ENCODE measurements at regions not wholly inside any gene's neighbourhood (a gene's known extent, or its start where the extent isn't known, plus 50 kb on each side); places are given as distances from the start of the nearest gene placed in this dataset.

GRCh38 chr2:120454654-120455385, 108.9 kb downstream of the INHBB start:
- Histone ChIP-seq H3K4me1 (ENCODE audit: control insufficient read depth in 5 of 5, insufficient read depth in 5 of 5, low read length in 5 of 5) (no peaks in the 10 kb centered on the region), H3K27ac (ENCODE audit: low read depth, low read length) (no peak overlapping the region), H3K9me3 (ENCODE audit: control insufficient read depth in 5 of 5, low read length in 5 of 5) (peaks cover 5 to 22% (median 13%) of the 10 kb centered on the region in 5 donors), H3K4me3 (ENCODE audit: low read depth in 1 of 5, low read length in 5 of 5) (no peak overlapping the region), H3K27me3 (ENCODE audit: control insufficient read depth in 5 of 5, insufficient read depth in 4 of 5, low read length in 5 of 5) (peaks cover 0 to 2% (median 0%) of the 10 kb centered on the region in 5 donors), H3K9ac (ENCODE audit: low read length in 5 of 5) (no peak overlapping the region), H3K36me3 (ENCODE audit: control insufficient read depth in 5 of 5, insufficient read depth in 5 of 5, low read length in 5 of 5) (no peaks in the 10 kb centered on the region)

DNA sequence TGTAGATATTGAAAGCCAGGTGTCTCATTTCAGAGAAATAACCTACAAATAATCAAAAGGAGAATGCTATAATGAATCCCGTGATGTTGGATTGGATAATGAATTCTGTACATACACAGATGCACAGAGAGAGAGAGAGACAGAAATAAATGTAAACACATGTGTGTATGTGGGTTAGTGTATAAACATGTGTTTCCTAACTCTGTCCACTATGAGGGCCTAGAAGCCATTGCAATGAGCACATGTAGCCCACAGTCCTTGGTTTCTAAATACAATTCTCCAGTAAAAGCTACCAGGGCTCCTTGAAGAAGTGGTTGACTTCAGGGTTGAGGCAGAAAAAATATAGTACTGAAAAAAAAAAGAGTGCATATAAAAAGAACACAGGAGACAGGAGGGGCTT, 109.5 kb downstream of the INHBB start:
- peaks cover 0 to 2% (median 0%) of the 10 kb centered on the region in 5 donors for H3K27me3 ChIP-seq (ENCODE audit: control insufficient read depth in 5 of 5, insufficient read depth in 4 of 5, low read length in 5 of 5)
- H3K36me3 ChIP-seq (ENCODE audit: control insufficient read depth in 5 of 5, insufficient read depth in 5 of 5, low read length in 5 of 5) = no peaks in the 10 kb centered on the region
- no peak overlapping the region for H3K4me3 ChIP-seq (ENCODE audit: low read depth in 1 of 5, low read length in 5 of 5)
- no peak overlapping the region for H3K9ac ChIP-seq (ENCODE audit: low read length in 5 of 5)
- H3K27ac ChIP-seq (ENCODE audit: low read depth, low read length) = no peak overlapping the region
- no peaks in the 10 kb centered on the region for H3K4me1 ChIP-seq (ENCODE audit: control insufficient read depth in 5 of 5, insufficient read depth in 5 of 5, low read length in 5 of 5)
- H3K9me3 ChIP-seq (ENCODE audit: control insufficient read depth in 5 of 5, low read length in 5 of 5) = peaks cover 5 to 22% (median 13%) of the 10 kb centered on the region in 5 donors

DNA sequence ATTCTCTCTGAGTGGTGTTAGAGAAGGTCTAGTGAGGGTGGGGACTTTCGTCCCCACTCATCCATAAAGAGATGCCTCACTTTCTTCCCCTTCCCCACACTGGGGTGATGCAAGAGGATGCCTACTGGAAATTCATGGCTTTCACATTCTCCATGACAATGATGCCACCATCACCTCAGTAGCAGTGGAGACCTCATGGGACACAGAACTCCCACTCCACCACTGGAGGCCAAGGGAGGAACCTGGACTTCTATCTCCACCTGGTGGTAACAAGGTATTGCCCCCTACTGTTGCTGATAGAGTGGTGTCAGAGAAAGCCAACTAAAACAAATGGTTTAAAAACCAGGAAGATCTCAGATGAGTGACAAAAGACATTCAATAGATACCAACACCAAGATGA, 110.9 kb downstream of the INHBB start:
- peaks cover 5 to 22% (median 13%) of the 10 kb centered on the region in 5 donors for H3K9me3 ChIP-seq (ENCODE audit: control insufficient read depth in 5 of 5, low read length in 5 of 5)
- H3K36me3 ChIP-seq (ENCODE audit: control insufficient read depth in 5 of 5, insufficient read depth in 5 of 5, low read length in 5 of 5) = no peaks in the 10 kb centered on the region
- peaks cover 0 to 2% (median 0%) of the 10 kb centered on the region in 5 donors for H3K27me3 ChIP-seq (ENCODE audit: control insufficient read depth in 5 of 5, insufficient read depth in 4 of 5, low read length in 5 of 5)
- H3K4me1 ChIP-seq (ENCODE audit: control insufficient read depth in 5 of 5, insufficient read depth in 5 of 5, low read length in 5 of 5) = peaks cover 0 to 2% (median 0%) of the 10 kb centered on the region in 5 donors
- no peak overlapping the region for H3K9ac ChIP-seq (ENCODE audit: low read length in 5 of 5)
- H3K27ac ChIP-seq (ENCODE audit: low read depth, low read length) = no peak overlapping the region
- H3K4me3 ChIP-seq (ENCODE audit: low read depth in 1 of 5, low read length in 5 of 5) = no peak overlapping the region

- no peak overlapping the region for H3K9ac ChIP-seq (ENCODE audit: low read length in 5 of 5)
- H3K27me3 ChIP-seq (ENCODE audit: control insufficient read depth in 5 of 5, insufficient read depth in 4 of 5, low read length in 5 of 5) = no peaks in the 10 kb centered on the region
- no peak overlapping the region for H3K27ac ChIP-seq (ENCODE audit: low read depth, low read length)
- peaks cover 0 to 5% (median 0%) of the 10 kb centered on the region in 5 donors for H3K4me1 ChIP-seq (ENCODE audit: control insufficient read depth in 5 of 5, insufficient read depth in 5 of 5, low read length in 5 of 5)
- H3K36me3 ChIP-seq (ENCODE audit: control insufficient read depth in 5 of 5, insufficient read depth in 5 of 5, low read length in 5 of 5) = no peaks in the 10 kb centered on the region
- H3K4me3 ChIP-seq (ENCODE audit: low read depth in 1 of 5, low read length in 5 of 5) = no peak overlapping the region
- peaks cover 5 to 22% (median 13%) of the 10 kb centered on the region in 5 donors for H3K9me3 ChIP-seq (ENCODE audit: control insufficient read depth in 5 of 5, low read length in 5 of 5)
Observed at GRCh38 chr2:120460511-120460910, 114.6 kb downstream of the INHBB start.

DNA sequence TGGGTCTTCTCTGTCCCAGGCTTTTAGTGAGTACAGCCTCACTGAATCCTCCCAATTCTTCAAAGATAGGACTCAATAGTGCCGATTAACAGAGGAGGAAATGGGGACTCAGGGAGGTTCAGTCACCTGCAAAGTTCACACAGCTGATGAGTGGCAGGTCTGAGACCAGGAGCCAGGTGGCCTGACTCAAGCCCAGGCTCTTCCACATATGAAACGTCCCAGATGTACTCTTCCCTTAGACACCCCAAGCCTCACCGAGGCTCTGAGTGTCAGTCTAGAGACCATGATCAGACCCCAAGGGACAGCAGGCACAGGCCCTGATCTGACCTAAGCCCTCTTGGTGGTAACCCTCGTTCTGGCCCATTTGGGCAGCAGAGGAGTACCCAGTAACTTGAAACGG, 115.2 kb downstream of the INHBB start:
- H3K27ac ChIP-seq (ENCODE audit: low read depth, low read length) = no peak overlapping the region
- peaks cover 5 to 22% (median 13%) of the 10 kb centered on the region in 5 donors for H3K9me3 ChIP-seq (ENCODE audit: control insufficient read depth in 5 of 5, low read length in 5 of 5)
- no peaks in the 10 kb centered on the region for H3K36me3 ChIP-seq (ENCODE audit: control insufficient read depth in 5 of 5, insufficient read depth in 5 of 5, low read length in 5 of 5)
- peaks cover 0 to 10% (median under 1%) of the 10 kb centered on the region in 5 donors for H3K4me1 ChIP-seq (ENCODE audit: control insufficient read depth in 5 of 5, insufficient read depth in 5 of 5, low read length in 5 of 5)
- H3K9ac ChIP-seq (ENCODE audit: low read length in 5 of 5) = no peak overlapping the region
- H3K4me3 ChIP-seq (ENCODE audit: low read depth in 1 of 5, low read length in 5 of 5) = no peak overlapping the region
- no peaks in the 10 kb centered on the region for H3K27me3 ChIP-seq (ENCODE audit: control insufficient read depth in 5 of 5, insufficient read depth in 4 of 5, low read length in 5 of 5)

GRCh38 chr2:120461546-120462537, 115.9 kb downstream of the INHBB start:
- Histone ChIP-seq H3K9me3 (ENCODE audit: control insufficient read depth in 5 of 5, low read length in 5 of 5) (peaks cover 5 to 20% (median 13%) of the 10 kb centered on the region in 5 donors), H3K9ac (ENCODE audit: low read length in 5 of 5) (no peak overlapping the region), H3K27ac (ENCODE audit: low read depth, low read length) (no peak overlapping the region), H3K4me1 (ENCODE audit: control insufficient read depth in 5 of 5, insufficient read depth in 5 of 5, low read length in 5 of 5) (peaks cover 0 to 17% (median 8%) of the 10 kb centered on the region in 5 donors), H3K4me3 (ENCODE audit: low read depth in 1 of 5, low read length in 5 of 5) (no peak overlapping the region), H3K36me3 (ENCODE audit: control insufficient read depth in 5 of 5, insufficient read depth in 5 of 5, low read length in 5 of 5) (no peaks in the 10 kb centered on the region), H3K27me3 (ENCODE audit: control insufficient read depth in 5 of 5, insufficient read depth in 4 of 5, low read length in 5 of 5) (no peaks in the 10 kb centered on the region)

DNA sequence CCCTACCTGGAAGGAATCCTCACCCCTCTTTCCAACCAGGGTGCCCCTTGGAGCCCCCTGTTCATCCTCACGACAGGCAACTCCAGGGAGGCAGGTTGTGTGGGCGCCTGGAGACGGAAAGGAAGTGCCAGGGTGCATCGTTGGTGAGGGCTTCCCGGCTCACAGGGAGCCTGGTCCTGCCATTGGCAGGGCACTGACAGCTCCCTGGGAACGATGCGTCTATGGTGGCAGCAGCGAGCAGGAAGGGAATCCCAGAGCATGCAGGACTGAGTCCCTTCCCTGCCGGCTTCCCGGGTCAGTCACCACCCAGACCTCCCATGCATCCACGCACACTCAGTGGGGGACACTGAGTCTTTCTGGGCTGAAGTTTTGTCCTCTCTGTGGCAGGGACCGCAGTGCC, 117.6 kb downstream of the INHBB start:
- Histone ChIP-seq H3K4me1 (ENCODE audit: control insufficient read depth in 5 of 5, insufficient read depth in 5 of 5, low read length in 5 of 5) (peaks cover 3 to 23% (median 13%) of the 10 kb centered on the region in 5 donors), H3K9ac (ENCODE audit: low read length in 5 of 5) (no peak overlapping the region), H3K9me3 (ENCODE audit: control insufficient read depth in 5 of 5, low read length in 5 of 5) (peaks cover 0 to 6% (median 3%) of the 10 kb centered on the region in 5 donors), H3K27ac (ENCODE audit: low read depth, low read length) (no peak overlapping the region), H3K4me3 (ENCODE audit: low read depth in 1 of 5, low read length in 5 of 5) (no peak overlapping the region), H3K36me3 (ENCODE audit: control insufficient read depth in 5 of 5, insufficient read depth in 5 of 5, low read length in 5 of 5) (no peaks in the 10 kb centered on the region), H3K27me3 (ENCODE audit: control insufficient read depth in 5 of 5, insufficient read depth in 4 of 5, low read length in 5 of 5) (no peaks in the 10 kb centered on the region)

DNA sequence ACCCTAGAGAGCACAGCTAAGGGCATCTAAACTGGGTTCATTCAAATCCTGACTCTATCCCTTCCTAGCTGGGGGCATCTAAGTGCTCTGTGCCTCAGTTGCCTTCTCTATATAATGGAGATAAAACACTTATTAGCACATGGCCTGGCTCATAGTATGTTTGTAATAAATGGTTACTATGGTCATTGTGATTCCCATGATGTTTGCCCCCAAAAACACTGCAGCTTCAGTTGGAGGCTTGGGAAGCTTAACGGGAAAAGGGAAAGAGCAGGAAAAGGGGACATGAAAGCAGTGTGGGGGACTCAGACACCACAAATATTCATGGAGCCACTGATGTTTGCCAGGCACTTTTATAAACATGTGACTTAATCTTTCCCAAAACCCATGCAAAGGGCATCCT, 118.1 kb downstream of the INHBB start:
- no peak overlapping the region for H3K4me3 ChIP-seq (ENCODE audit: low read depth in 1 of 5, low read length in 5 of 5)
- H3K9me3 ChIP-seq (ENCODE audit: control insufficient read depth in 5 of 5, low read length in 5 of 5) = peaks cover 0 to 3% (median 3%) of the 10 kb centered on the region in 5 donors
- no peaks in the 10 kb centered on the region for H3K36me3 ChIP-seq (ENCODE audit: control insufficient read depth in 5 of 5, insufficient read depth in 5 of 5, low read length in 5 of 5)
- H3K4me1 ChIP-seq (ENCODE audit: control insufficient read depth in 5 of 5, insufficient read depth in 5 of 5, low read length in 5 of 5) = peaks cover 3 to 28% (median 18%) of the 10 kb centered on the region in 5 donors
- H3K27me3 ChIP-seq (ENCODE audit: control insufficient read depth in 5 of 5, insufficient read depth in 4 of 5, low read length in 5 of 5) = no peaks in the 10 kb centered on the region
- no peak overlapping the region for H3K9ac ChIP-seq (ENCODE audit: low read length in 5 of 5)
- H3K27ac ChIP-seq (ENCODE audit: low read depth, low read length) = no peak overlapping the region

GRCh38 chr2:120464448-120464931, 118.6 kb downstream of the INHBB start:
- H3K27me3 ChIP-seq (ENCODE audit: control insufficient read depth in 5 of 5, insufficient read depth in 4 of 5, low read length in 5 of 5) = no peaks in the 10 kb centered on the region
- no peak overlapping the region for H3K27ac ChIP-seq (ENCODE audit: low read depth, low read length)
- H3K4me1 ChIP-seq (ENCODE audit: control insufficient read depth in 5 of 5, insufficient read depth in 5 of 5, low read length in 5 of 5) = peaks cover 3 to 32% (median 23%) of the 10 kb centered on the region in 5 donors
- H3K36me3 ChIP-seq (ENCODE audit: control insufficient read depth in 5 of 5, insufficient read depth in 5 of 5, low read length in 5 of 5) = no peaks in the 10 kb centered on the region
- no peak overlapping the region for H3K9ac ChIP-seq (ENCODE audit: low read length in 5 of 5)
- H3K4me3 ChIP-seq (ENCODE audit: low read depth in 1 of 5, low read length in 5 of 5) = no peak overlapping the region
- no peaks in the 10 kb centered on the region for H3K9me3 ChIP-seq (ENCODE audit: control insufficient read depth in 5 of 5, low read length in 5 of 5)

Measured in subcutaneous abdominal adipose tissue (tissue), 5 donors.